Central memory CD4-positive, alpha-beta T cell (primary cell): ENCODE measurements at regions not wholly inside any gene's neighbourhood (a gene's known extent, or its start where the extent isn't known, plus 50 kb on each side); places are given as distances from the start of the nearest gene placed in this dataset.

Source experiments
- DNase-seq: peaks from one replicate; pipeline ENCODE4 v3.0.0; 2022

- DNase-seq = no peak
Observed at GRCh38 chr2:150571121-150571520, 83.7 kb upstream of the RND3 start.

- no peak for DNase-seq
Observed at GRCh38 chr2:150570712-150571111, 83.2 kb upstream of the RND3 start.

- no peak for DNase-seq
Observed at GRCh38 chr2:150569761-150570160, 82.3 kb upstream of the RND3 start.

- no peak for DNase-seq
Observed at GRCh38 chr2:150567771-150568301, 80.4 kb upstream of the RND3 start.

- no peak for DNase-seq
Observed at GRCh38 chr2:150566289-150566688, 78.8 kb upstream of the RND3 start.

GRCh38 chr2:150561076-150561475 lies 73.6 kb upstream of the RND3 start:
- no peak for DNase-seq

GRCh38 chr2:150557020-150557600 lies 69.6 kb upstream of the RND3 start:
- DNase-seq = no peak

- no peak for DNase-seq
Observed at GRCh38 chr2:150555611-150556356, 68.3 kb upstream of the RND3 start.

- DNase-seq = no peak
Observed at GRCh38 chr2:150554046-150554445, 66.6 kb upstream of the RND3 start.

GRCh38 chr2:150552041-150552820 lies 64.8 kb upstream of the RND3 start:
- no peak for DNase-seq

GRCh38 chr2:150549381-150549780 lies 61.9 kb upstream of the RND3 start:
- no peak for DNase-seq

GRCh38 chr2:150548527-150548926 lies 61.1 kb upstream of the RND3 start:
- no peak for DNase-seq

GRCh38 chr2:150545916-150546315 lies 58.4 kb upstream of the RND3 start:
- DNase-seq = no peak

GRCh38 chr2:150544731-150545130 lies 57.3 kb upstream of the RND3 start:
- no peak for DNase-seq

GRCh38 chr2:150542692-150543091 lies 55.2 kb upstream of the RND3 start:
- no peak for DNase-seq

GRCh38 chr2:150542172-150542571 lies 54.7 kb upstream of the RND3 start:
- no peak for DNase-seq

GRCh38 chr2:150538651-150539201 lies 51.3 kb upstream of the RND3 start:
- DNase-seq = no peak
